ENCODE measurements at regions not wholly inside any gene's neighbourhood (a gene's known extent, or its start where the extent isn't known, plus 50 kb on each side); places are given as distances from the start of the nearest gene placed in this dataset.

DNA sequence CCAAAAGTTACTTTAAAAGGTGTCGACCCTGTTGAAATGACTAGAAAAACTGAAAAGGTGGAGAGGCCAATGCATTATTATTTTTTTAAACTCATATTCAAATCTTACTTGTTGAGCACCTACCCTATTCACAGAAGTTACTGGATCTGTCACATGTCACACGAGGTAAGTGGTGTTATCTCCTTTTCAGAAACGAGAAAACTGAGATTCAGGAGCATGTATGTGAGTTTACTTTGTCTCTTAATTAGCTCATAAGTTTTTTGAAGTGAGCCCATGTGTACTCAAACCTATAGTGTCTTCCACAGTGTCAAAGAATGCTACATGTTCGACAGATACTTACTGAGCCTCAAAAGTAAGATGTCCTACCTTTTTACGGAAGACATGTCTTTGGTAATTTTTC, 81.8 kb upstream of the EGLN3 start:
- DNase-seq: no peak

DNA sequence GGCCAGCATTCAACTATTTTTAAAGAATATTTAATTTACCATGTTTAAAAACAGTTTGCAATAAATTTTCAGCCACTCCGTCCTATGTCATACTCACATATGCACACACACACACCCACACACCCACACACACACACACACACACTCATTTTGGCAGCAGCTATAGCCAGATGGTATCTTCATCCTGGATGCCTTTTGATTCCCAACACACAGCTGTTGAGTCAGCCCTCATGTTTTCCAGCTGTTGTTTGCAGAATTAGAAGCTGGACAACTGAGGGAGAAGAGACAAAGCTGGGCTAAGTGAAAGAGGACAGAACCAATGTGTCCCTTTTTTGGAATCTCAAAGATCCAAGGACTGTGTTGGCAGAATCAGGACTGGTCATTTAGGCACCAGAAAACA, 80.0 kb upstream of the EGLN3 start:
- no peak for DNase-seq

DNA sequence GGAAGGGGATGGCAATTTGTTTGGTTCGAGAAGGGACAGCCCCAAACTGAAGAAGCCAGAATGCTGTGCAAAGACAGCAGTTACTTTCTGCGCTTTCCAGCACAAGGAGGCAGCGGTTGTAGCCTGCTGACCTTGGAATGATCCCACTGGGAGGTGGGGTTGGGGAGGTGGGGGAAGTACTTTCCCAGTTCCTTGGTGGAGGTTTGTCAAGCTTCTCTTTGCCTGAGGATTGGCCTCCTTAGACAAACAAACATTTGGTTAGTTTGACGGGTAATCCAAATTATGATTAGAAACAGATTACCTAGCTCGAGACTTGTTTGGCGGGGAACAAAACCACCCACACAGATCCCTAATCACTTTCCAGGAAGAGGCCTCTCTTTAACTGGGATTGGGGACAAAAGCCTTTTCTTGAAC, 79.1 kb upstream of the EGLN3 start:
- no peak for DNase-seq

DNA sequence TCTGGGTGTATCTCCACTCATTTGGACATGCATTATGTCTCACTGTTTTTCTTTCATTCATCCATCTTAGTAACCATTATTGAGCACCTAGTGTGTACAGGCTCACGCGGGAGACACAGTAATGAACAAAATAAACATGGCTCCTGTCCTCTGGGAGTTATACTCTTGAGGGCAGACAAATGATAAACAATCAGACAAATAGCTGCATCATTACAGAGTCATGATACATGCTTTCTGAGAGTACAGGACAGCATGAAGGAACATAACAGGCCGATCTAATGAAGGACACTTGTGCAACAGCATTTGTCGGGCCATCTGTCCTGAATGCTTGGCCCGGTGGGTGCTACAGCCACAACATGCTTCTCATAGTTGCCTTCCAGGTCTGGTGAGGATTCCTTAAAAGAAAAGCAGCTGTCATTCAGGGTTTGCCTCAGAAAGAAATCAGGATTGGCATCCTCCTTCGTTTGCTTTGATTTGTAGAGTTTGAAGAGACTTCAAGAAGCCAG, 77.2 kb upstream of the EGLN3 start:
- no peak for DNase-seq

DNA sequence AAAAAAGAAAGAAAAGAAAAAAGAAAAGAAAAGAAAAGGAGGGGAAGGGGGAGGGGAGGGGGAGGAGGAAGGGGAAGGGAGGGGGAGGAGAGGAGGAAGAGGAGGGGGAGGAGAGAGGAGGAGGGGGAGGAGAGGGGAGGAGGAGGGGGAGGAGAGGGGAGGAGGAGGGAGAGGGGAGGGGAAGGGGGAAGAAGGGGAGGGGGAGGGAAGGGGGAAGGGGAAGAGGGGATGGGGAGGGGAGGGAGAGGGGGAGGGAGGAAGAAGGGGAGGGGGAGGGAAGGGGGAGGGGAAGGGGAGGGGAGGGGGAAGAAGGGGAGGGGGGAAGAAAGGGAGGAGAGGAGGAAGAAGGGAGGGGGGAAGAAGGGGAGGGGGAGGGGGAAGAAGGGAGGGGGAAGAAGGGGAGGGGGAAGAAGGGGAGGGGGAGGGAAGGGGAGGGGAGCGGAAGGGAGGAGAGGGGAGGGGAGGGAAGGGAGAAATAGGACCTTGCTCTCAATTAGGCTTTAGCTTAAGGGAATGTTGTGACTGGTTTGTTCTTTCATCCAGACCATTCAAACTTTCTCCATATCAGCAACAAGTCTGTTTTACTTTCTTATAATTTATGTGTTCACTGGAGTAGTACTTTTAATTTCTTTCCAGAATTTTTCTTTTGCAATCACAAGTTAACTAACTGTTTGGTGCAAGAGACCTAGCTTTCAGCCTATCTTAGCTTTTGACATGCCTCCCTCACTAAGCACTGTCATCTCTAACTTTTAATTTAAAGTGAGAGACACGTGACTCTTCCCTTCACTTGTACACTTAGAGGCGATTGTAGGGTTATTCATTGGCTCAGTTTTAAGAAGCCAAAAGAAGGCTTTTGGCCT, 76.5 kb upstream of the EGLN3 start:
- no peak for DNase-seq

DNA sequence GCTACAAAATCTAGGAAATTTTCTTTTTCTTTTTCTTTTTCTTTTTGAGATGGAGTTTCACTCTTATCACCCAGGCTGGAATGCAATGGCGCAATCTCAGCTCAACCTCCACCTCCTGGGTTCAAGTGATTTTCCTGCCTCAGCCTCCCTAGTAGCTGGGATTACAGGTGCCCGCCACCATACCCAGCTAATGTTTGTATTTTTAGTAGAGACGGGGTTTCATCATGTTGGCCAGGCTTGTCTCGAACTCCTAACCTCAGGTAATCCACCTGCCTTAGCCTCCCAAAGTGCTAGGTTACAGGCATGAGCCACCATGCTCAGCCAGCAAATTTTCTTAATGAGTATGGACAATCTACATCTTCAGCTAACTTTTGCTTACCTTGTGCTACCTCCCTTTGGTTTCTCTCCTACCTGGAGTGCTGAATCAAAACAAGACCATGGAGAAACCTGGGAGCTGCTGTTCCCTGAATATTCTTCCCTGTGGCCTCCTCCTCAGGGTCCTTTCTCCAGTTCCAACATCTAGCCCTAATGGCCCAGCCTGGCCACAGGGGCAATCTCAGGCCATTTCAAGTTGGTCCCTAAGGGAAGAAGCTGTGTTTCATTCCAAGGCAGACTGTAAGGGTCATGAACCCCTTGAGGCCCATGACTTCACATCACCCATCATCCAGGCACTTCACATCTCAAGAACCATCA, 74.6 kb upstream of the EGLN3 start:
- DNase-seq: no peak

DNA sequence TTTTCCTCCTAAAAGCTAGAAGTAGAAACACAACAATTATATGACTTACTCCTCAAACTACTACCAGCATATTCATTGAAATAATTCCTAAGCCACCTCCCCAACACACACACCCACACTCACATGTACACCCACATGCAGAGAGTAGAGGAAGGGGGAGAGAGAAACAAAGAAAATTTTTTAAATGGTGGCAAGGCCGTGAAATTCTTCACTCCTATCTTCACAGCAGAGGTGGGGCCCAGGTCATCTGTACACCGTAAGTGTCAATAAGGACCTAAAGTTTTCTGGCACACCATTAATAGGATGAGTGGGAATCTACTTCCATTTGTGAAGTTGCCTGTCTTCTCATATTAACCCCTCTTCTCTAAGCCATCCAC, 73.9 kb upstream of the EGLN3 start:
- no peak for DNase-seq

DNA sequence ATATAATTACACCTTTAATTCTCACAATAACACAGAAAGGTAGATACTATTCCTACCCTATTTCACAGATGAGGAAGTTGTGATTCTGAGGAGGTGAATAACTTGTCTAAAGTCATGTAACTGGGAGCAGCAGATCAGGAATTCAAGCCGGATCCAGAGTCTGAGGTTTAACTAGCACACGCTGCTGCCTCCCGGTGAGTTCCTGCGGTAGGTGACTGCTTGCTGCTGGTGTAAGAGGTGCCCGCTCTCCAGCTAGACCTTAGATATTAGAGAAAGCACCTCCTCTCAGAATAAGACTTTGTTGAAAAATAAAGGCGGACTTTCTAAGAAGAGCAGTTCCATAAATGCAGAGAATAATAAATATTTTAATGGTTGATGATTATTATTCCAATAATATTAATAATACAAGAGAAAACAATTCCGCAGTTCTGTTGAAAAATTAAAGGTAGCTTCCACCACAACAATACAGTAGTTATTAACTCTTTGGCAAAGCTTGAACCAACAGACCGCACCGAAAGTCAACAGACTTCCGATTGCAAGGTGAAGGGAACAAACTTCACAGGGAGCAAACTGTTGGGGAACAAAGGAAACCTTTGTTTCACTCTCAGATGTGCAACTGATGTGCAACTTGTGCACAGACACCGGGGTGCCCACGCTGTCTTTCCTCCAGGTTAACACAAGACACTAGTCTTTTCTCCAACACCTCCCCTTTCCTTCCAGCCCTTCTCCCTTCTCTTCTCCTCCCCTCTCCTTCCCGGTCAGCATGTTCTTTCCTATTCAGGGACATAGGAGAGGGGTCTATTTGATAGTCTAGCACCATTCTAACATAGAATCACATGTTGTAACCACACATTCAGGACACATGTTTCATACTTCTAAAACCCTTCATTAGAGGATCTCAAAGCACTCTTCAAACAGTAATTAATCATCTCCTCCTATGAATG, 73.2 kb upstream of the EGLN3 start:
- no peak for DNase-seq

DNA sequence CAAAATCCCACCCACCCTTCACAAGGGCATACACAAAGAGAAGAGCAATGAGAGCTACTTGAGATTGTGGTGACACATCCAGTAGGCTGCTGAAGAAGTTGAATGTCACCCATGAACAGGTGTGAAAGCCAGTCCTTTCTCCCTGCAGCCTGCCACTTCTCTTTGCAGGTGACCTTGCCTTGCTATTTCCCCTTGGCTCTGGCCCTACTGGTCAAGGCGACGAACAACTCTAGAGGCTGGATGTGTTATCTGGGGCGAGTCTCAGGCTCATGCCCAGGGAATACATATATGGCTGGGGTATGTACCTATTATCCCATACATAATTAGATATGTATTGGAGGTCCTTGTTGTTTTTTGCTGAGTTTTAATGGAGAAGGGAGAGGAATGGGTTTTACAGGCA, 70.2 kb upstream of the EGLN3 start:
- DNase-seq: peak; percentile 25

DNA sequence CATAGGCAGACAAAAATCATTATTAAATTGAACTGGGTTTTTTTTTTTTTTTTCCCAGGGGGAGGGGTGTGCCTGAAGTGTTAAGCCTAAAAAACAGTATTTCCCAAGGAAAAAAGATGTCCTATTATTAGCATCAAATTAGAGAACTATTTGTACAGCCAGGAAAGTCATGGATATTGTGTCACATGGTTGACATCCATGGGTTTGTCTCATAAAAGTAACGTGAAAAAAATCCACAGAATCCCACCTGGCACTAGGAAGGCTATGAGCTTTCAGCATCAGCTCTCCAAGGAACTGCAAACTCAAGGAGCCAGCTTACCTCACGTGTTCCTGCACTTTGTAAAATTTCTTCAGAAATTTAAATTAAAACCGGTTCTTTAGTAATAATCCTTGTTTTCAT, 69.1 kb upstream of the EGLN3 start:
- no peak for DNase-seq

DNA sequence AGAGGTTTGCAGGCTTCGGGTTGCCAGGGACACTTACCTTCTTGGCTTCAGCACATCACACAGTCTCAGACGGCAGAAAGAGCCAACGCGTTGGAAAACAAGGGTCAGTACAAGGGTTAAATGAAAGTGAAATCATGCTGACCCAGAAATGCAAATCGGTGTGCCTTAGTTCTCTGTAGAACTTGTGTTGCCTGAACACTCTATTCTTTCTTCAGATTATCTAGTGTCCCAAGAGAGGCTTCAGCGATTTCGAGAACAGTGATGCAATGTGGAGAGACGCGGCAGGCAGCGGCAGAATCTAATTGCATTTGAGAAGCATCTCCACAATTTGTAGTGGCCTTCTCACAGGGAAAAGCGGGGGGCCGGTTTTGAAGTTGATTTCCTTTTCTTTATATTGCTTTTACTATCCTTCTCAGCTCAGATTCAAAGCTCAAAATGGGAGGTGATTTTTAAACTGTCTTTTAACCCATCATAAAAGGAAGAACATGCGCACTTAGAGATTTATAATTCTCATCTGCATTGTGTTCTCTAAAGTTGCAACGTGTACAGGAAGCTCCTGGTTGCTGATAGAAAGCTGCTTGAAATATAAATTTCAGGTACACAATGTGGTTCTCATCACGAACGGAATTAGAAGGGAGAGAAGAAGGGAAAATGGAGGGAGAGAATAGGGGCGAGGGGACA, 67.8 kb upstream of the EGLN3 start:
- no peak for DNase-seq

DNA sequence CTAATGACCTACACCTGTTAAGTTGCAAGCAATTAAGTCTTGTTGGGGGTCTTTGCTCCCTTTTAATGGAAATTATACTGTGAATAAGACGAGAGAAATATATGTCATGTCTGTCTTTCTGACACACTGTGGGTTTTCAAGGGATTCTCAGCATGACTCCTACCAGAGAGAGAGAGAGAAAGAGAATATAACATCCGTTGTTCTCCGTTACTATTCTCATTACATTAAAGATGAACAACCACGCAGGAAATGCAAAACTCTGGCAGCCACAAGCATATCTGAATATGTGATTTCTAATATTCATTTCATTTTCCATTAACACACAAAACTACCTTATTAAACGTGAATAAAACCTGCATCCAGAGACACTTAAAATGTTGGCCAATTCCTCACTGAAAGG, 67.3 kb upstream of the EGLN3 start:
- no peak for DNase-seq

DNA sequence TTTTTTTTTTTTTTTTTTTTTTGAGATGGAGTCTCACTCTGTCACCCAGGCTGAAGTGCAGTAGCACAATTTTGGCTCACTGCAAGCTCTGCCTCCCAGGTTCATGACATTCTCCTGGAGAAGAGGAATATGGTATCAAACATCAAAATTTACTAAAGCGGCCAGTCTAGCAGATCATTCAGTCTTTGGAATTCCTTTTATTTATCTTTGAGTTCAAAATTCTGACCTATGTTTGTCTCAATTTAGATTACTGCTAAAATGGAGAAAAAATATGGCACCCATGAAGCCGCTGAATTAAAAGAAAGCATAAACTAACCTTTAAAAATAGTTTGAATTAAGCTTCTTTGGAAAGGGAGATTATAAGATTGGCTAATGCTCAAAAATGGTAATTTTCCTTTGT, 64.5 kb upstream of the EGLN3 start:
- DNase-seq: no peak

DNA sequence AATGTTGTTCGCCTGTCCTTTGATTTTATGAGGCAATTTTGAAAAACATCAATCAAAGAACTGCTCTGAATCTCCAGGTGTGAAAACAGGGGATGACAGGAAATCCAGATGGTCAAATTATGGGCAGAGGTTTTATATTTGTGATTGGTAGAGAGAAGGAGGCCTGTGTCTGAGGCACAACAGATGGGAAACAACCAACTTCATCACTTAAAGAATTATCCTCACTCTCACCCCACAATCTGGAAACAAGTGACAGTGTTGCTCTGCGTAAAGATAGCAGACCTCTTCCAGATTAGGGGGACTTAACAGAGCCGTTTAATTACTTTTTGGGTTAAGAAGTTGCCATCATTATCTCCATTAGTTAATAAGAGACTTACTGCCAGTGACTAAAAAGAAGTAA, 64.1 kb upstream of the EGLN3 start:
- no peak for DNase-seq

DNA sequence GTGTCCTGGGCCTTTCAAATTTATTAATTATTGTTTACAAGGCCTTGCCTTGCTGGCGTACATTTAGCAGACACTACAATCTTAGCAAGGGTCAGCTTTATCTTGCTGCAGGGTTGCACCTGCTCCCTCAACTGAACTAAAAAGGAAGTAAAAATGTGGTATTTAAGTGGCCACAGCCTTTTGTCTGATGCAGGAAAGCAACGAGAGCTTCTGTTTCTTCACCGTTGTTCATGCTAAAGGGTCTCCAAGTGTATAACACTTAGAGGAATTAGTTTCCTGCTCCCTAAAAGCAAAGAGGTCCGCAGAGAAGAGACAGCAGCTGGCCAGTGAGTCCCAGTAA, 62.8 kb upstream of the EGLN3 start:
- DNase-seq: no peak

DNA sequence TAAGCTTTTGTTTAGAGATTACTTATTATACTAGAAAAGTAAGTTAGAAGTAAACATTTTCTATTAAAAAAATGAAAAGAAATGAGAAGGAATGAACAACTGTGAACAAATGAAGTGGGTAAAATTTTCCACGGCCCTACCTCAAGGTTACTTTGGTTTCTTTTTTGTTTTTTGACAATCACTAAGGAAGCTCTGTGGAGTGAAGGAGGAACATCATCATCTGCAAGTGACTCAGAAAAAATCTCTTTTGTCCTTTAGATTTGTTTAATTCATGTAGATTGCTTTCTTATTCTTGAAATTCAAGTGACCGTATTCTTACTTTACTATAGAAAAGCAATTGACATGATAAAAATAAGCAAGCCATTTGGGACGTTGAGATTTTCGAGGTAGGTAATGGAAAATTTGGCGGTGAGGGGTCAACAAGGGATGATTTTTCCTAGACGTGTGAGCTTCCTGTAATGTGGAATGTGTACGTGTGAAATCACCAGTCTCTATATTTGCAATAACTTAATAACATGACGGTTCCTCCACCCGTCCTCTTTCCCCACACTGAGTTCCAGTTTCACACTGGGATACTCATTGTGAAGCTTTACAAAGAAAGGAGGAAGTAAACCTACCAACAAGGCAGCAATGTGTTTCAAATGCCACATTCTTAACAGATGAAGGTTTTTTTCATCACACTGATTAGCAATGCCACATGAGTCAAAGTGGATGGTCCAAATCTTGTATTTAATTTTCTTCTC, 62.3 kb upstream of the EGLN3 start:
- no peak for DNase-seq

DNA sequence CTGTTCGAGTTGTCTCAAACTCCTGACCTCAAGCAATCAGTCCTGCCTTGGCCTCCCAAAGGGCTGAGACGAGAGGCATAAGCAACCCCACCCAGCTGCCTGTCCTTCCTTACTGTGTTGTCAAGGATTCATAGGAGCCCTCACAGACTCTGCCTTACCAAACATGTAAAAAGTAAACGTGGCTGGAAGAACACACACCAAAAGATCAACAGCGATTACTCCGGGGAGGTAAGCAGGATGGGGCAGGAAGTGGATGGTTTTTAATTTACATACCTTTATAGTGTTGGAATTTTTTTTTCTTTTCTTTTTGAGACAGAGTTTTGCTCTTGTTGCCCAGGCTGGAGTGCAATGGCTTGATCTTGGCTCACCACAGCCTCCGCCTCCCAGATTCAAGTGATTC, 61.5 kb upstream of the EGLN3 start:
- DNase-seq: no peak

DNA sequence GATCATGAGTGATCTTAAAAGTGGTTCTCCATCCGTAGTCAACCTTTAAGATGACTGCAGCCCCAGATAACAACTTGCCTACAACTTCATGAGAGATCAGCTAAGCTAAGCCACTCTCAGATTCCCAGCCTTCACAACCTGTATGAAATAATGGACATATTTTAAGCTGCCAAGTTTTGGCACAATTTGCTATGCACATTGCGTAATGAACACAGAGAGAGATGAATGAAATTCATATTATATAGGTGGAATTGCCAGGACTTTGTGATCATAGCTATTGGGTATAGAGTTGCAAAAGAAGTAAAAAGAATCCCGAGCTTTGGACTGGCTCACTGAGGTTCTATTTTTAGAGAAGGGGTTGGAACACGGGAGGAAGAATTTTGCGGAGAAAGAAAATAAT, 59.1 kb upstream of the EGLN3 start:
- DNase-seq: no peak

DNA sequence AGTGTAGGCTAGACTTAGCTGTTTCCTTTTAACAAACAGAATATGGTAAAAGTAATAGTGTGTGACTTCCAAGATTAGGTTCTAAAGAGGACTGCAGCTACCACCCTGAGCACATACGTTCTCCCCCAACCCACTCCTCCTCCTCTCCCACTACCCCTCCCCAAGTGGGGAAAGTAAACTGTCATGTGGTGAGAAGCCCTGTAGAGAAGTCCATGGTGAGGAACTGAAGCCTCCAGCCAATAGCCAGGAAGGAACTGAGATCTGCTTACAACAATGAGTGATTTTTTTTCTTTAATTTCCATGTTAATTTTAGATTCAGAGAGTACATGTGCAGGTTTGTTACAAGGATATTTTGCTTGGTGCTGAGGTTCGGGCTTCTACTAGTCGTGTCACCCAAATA, 57.0 kb upstream of the EGLN3 start:
- no peak for DNase-seq

DNA sequence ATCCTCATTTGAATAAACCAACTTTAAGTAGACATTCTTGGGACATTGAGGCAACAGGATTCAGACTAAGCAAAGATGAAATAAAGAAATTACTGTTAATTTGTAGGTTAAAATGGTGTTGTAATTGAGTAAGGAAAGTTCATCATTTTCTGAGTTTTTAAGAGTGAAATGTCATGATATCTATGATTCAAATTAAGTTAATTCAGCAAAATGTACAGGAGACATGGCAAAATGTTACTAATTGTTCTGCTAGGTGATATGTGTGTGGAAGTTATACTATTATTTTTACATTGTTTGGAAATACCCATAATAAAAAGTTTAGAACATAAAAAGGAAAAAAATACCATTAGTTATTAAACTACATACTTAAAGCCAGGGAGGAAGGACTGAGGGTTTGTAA, 55.0 kb upstream of the EGLN3 start:
- no peak for DNase-seq

DNA sequence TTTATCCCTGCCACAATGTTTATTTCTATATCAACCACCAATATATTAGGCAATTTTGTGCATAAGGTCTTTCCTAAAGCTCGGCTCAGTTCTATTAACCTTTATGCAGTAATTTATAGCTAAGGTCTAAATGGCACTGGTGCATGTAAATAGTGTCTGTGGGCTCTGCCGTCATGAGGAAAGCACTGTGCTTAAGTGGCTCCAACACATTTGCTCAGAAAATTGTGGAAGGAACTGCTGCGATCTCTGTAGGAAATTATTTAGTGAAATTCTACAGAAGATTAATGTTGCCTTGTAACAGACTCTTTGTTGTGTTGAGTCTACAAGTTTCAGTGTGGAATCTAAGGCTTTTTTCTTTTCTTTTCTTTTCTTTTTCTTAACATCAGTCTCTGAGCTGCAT, 54.0 kb upstream of the EGLN3 start:
- DNase-seq: no peak

DNA sequence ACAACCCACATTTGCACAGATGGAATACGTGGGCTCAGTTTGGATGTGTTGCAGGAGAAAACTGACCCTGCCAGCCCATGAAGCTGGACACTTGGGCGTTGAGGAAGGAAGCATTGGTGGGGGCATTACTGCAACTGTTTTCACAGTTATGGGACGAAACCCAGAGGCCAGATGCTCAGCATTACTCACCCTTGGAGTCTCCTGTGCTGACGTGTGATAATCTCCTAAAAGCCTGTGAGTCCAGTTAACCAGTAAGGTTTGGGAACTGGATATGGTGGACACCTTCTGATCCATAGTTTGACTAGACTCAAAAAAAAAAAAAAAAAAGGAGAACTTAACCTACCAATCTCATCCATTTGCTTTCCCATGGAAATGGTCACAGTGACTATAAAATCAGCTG, 52.8 kb upstream of the EGLN3 start:
- DNase-seq: no peak

All from NCI-H510A (cell line).